Activated T-cell treated with anti-CD3 and anti-CD28 coated beads, Interleukin-2, amount 50 U/mL, for 48 hours (primary cell): ENCODE measurements at regions not wholly inside any gene's neighbourhood (a gene's known extent, or its start where the extent isn't known, plus 50 kb on each side); places are given as distances from the start of the nearest gene placed in this dataset.
"Not testable (repeated sequence)": the region's sequence is repeated elsewhere in the genome, so short reads cannot be mapped to it uniquely, and the experiment has no call there.

Experiments used
- DNase-seq, 2 experiments: peaks; one replicate each; pipeline ENCODE4 v3.0.0-alpha.2; 2020

DNA sequence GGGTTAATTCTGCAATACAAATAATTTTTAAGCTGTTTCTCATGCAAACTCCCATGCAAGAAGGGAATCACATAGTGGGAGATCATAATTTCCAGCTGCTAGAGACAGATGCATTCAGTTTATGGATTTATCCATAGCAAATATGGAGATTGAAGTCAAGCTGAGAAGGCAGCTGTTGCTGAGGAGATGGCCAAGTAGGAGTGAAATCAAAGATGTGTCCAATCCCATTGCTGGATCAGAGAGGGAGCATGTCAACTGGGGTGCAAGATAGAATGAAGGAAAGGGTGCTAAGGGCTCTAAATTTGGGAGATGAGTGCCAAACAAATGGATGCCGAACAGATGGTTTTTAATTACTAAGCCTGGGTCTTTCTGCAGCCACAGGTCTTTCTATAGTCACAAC, 504.5 kb downstream of the NFIB start:
- DNase-seq = no peak

DNA sequence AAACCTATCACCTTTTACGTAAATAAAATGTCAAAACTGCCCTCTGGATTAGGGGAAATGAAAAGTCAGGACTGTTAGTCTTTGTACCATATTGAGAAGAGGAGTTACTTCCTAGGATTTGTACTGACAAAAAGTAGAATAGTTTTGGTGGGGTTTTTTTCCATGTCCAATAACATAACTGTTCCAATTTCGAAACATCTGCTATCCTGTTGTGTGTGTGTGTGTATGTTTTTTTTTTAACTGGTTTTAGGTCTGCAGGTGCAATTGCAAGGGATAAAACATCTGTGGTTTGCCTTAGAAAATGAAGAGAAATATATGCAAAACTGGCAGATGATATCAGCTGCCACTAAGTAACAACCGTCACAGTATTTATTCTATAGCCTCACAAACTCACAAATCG, 506.8 kb downstream of the NFIB start:
- no peak for DNase-seq

DNA sequence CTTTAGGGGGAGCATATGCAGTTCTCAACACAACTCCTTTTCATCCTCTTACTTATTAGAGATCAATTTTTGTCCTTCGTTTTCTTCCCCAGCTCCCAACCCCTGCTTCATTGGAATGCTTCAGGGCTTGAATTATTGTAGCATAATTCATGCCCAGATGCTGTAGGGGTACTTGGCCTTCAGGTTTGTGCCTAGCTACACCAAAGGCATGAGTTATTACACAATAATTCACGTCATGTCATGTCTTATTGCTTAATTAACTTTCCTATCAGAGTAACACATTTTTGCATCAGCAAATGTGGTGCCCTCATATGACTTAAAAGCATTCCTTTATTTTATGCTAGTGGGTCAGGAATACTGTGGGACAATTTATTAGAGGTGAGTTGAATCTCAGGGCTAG, 507.2 kb downstream of the NFIB start:
- DNase-seq = no peak

DNA sequence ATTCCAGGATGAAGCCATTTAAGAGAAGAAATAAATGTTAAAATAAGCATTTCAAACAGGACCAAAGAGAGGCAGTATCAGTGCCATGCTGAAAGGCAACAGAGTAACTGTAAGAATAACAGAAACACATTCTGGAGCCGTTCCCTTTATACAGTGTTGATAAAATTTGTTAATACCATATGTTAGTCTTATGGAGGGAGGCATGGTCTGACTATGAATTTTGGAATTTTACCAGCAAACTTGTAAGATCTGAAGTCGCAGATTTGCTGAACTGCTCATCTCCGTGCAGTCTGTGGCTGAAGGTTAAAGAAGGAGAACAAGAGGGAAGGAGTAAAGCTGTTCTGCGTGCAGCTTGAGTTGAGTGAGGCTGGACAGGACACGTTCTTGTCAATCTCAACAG, 508.4 kb downstream of the NFIB start:
- no peak for DNase-seq

DNA sequence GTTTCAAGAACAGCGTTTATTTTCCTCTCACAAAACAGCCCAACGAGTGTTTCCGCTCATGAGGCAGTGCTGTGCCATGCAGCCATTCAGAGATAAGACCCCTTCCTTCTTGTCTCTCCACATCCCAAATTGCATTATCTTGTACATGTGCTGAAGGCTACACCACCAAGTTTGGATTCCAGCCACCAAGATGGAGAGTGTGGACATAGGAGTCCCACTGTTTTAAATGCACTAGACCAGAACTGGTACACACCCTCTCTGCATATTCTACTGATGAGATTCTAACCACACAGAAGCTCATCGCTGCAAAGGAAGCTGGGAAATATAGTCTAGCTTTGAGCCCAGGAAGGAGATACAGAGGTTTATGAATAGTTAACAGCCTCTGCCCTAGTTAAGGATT, 509.4 kb downstream of the NFIB start:
- no peak for DNase-seq

DNA sequence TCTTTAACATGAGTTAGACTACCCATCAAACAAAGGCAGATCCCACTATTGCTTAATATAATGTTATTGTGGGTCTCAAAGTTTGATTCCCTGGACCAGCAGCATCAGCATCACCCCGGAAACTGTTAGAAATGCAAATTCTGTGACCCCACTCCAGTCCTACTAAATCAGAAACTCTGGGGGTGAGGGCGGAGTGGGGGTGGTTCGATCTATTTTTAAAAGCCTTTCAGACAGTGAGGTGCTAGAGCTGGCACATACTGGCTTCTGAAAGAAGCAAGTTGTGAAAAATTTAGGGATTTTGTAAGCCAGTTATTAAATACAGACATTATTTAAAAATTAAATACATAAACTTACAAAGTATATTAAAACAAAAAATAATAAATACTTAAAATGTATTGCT, 513.2 kb downstream of the NFIB start:
- no peak for DNase-seq

DNA sequence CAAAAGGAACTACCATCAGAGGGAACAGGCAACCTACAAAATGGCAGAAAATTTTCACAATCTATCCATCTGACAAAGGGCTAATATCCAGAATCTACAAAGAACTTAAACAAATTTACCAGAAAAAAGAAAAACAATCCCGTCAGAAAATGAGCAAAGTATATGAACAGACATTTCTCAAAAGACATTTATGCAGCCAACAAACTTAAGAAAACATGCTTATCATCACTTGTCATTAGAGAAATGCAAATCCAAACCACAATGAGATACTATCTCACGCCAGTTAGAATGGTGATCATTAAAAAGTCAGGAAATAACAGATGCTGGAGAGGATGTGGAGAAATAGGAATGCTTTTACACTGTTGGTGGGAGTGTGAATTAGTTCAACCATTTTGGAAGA, 516.2 kb downstream of the NFIB start:
- not testable (repeated sequence) for DNase-seq

DNA sequence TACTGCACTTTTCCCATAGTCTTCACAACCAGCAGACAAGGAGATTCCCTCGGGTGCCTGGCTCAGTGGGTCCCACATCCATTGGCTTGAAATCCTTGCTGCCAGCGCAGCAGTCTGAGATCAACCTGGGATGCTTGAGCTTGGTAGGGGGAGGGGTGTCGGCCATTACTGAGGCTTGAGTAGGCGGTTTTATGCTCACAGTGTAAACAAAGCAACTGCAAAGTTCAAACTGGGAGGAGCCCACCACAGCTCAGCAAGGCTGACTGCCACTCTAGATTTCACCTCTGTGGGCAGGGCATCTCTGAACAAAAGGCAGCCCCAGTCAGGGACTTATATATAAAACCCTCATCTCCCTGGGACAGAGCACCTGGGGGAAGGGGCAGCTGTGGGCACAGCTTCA, 512.3 kb upstream of the MPDZ start:
- DNase-seq = no peak

DNA sequence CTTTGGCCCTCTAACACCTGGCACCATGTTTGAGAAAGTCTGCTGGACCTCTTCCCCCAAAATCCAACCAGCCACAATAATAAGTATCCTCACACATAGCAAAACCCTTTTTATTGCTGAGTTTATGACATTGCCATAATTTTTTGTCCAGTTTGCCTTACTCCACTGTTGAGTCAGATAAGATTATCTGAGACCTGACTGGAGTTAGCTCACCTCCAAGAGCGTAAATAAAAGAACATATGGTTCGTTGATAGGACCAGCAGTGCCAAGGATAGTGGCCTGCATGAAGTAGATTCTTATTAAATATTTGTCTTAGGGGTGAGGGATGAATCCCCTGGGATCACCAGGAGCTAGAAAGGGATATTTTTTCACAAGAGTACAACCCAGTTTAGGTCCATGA, 510.6 kb upstream of the MPDZ start:
- no peak for DNase-seq

DNA sequence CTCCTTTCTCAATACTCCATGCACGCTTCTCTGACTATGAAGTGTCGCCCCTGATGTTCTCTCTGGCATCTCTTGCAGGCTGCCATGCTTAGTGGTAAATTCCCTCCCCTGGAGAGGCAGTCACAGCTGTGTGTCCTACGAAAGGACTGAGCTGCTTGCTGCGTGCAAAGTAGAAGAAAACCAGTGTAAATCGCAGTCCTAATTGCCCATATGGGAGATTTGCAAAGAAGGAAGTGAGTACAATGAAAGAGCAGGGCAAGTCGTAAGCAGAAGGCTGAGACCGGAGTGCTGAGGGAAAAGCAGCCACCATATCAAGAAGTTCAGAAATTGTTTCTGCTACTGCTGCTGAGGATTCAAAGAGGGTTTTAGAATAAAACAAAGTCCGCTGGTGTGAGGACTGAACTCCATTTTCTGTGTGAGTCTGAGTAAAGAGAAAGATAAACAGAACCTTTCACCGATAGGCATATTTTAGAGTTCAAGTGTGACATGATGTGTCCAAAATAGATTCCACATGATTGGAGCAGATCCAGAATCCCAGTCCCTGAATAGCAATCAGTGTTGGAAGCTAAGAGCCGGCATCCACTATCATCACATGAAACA, 507.8 kb upstream of the MPDZ start:
- DNase-seq = no peak

DNA sequence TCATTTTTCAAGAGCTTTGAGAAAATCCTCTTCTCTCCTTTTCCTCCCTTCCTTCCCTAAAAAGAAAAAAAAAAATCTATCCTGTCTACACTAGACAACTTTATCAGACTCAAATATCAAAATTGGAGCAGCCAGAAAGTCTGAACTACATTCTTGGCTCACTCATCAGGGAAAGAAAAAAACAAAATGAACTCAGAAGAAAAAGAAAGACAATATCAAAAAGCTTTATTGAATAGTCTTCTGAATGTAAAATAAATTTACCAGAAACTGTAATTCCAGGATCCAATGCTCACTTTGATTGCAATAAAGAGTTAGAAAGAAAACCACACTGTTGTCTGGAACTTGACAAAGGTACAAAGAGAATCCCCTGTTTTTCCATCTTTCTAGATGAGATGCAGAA, 507.2 kb upstream of the MPDZ start:
- DNase-seq = no peak

DNA sequence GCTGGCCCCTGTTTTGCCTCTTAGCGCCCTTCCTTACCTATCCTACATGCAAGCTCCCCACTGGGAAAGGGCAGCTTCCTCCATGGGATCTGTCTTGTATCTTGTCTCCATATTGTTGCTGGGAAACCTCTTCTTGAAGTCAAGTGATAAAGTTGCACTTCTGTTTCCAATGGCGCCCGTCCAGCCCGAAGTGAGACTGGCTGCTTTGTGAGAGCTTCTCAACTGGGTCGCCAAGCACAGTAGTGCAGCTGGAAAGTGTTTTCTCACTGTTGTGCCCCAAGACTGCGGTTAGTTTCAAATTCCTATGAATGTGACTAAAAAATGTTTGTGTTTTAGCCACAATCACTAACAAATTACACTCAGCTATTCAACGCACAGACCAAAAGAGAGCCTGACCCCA, 506.6 kb upstream of the MPDZ start:
- no peak for DNase-seq

DNA sequence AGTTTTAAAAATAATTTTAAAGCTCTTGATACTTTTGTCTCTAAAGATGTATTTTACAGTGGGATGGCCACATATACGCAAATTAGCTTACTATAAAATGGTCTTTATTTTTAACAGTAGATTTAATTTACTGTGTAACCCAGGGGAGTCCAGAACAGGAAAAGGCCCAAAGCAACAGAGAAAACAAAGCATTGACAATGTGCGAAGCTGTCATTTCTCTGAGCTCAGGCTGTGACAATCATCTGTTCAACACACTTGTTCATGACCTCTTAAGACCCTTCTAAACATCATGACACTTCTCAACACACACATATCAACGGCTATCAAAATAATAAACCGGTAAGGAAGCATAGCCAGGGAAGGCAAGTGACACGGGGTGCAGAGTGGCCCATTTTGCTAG, 499.6 kb upstream of the MPDZ start:
- no peak for DNase-seq

DNA sequence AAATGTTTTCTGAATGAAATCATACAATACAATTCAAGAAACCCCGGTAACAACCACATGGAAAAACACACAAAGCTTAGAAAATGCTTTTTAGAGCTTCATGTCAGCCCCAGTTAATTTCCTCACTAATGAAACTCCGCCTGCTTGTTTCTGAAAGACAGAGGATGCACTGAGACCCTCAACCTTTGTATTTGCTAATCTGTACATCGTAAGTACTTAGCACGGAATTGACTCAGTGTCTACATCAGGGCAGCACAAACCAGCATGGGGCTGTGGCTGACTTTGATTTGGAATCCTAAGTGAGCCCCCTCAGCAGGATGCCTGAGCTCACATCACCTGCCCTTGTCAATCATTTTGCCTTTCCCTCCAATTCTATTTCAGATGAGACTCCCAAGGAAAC, 499.1 kb upstream of the MPDZ start:
- no peak for DNase-seq

DNA sequence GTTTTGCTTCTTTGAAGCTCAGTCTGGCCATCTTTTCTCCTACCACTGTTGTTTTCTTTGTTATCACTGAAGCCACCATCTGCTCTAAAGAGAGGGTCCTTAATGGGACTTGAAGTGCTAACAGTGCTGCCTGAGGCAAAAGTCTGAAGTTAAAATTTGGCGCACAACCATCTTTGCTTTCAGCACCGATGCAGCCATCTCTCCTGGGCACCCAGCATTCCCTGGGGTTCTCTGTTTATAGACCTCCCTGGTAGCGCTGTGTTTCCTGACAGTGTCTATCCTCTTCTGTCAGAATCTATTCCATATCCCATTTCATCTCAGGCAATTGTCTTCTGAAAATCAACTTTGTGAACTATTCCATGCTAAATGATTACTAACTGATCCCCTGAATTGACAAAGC, 491.5 kb upstream of the MPDZ start:
- DNase-seq = no peak

DNA sequence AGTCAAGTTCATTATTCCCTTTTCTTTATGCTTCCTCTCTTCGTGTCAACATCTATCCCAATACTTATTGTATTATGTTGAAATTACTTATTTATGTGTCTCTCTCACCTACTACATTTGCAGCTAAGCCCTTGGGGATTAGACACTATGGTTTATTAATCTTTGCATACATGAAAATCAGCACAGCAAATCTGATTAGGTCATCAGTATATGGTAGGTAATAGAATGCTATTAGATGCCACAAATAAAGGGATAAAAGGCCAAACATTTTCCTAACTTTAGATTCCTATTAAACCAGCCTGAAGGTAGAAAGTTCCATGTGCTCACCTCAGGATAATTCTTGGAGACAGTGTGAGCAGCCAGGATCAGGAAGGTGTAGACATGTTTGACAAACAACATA, 490.1 kb upstream of the MPDZ start:
- DNase-seq = no peak

DNA sequence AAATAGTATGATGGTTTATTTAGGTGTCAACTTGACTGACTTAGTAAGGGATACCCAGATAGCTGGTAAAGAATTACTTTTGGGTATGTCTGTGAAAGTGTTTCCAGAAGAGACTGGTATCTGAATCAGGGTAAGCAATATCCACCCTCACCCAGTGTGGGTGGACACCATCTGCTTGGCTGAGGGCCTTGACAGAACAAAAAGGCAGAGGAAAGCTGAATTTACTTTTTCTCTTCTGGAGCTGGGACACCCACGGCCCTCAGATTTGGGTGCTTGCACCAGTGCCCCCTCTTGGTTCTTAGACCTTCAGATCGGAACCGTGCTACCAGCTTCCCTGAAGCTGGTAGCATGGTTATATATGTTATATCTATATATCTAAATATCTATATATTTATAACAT, 489.5 kb upstream of the MPDZ start:
- DNase-seq = no peak

DNA sequence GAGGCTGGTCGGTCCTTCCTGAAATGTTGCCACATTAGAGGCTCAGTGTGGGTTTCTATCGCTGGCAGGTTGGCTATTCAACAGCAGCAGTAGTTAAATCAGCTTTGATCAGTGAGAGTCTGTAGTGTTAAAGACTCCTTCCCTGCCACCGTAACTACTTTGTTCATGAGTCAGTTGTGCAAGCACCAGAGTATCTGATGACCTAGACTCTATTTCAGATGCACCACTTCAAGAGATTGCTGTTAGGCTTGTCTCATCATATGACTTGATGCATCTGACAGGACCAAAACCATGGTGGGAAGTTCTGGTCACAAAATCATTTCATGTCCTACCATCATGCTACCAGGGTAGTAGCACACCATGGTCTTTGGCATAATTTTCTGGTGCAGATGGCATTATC, 482.7 kb upstream of the MPDZ start:
- no peak for DNase-seq

DNA sequence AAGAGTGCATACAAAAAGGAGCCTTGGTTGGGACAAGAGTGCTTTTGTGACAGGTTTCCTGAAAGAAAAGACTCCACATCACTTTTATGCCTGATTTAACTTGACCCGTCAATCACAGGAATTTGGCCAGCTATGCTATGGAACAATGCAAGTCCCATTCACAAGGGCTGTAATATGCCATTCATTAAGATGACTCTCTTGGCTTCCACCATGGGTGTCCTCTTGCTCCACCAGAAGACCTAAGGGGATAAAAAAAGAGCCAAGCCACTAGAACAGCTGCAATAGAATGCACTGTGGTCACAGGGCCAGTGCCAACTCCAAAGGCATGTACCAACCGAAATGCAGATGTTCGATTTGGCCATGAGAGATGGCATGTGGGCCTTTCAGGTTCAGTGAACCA, 480.1 kb upstream of the MPDZ start:
- DNase-seq = no peak

DNA sequence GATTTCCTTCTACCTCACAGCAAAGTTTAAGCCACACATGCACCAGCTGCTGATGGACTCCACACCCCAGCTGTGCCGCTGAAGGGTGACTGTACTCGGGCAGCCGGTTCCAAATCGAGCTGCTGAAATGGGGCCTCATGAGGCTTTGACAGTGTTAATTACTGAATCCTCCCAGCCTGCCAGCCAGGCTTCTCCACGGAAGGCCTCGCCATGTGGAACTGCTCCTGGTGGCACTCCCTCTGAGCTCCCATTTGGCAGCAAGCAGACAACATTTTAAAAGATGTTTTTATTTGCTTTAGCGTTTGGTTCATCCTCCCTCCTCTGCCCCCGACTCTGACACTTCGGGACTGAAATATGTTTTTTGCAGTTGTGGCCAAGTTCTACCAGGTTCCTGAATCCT, 479.4 kb upstream of the MPDZ start:
- DNase-seq = no peak

DNA sequence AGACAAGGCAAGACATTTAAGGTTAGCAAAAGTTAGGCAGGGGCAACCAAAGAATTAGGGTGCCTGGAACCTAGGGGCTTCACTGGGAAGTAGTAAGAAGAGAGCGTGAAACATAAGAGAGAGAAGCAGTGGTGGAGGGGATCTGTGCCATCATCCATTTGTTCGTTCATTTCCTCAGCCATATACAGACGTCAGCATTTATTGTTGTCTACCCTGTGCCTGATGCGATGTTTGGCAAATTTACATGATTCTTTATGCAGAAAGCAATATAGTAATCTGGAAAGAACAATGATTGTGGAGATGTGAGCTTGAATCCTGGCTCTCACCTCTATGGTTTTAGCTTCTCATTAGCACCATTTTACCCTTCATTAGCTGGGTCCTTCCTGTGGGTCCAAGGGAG, 477.5 kb upstream of the MPDZ start:
- no peak for DNase-seq

DNA sequence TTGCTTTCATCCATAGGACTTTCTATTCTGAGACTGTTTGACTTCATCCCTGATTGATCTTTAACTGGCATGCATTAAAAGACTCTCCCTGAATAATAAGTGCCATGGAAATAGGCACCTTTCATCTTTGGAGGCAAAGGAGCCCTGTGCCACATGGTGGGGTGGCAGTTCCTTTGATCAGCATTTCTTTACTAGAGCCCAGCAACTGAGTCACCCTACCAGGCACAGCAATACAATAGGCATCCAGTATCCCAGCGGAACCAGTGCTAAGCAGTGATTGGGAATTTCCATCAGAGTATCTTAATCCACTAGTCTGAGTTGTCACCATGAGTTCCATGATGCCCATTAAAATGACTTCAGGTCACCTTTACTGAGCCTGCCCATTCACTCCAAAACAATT, 476.1 kb upstream of the MPDZ start:
- no peak for DNase-seq

DNA sequence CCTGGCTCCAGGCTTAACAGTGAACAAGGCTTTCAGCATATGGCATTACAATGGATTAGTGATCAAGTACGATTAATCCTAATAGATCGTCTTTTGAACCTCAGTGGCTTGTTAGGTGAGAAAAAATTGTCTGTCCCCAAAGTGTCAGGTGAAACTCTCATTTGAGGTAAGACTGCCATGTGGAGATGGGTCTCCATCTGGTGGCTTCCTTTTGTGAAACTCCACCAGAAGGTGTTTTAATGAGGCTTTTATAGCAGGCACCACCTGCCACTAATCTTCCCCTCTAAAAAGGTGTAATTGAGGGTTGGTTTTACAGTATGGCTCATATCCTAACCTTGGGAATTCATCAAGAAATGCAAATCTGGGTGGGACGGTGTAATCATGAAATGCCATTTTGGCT, 471.1 kb upstream of the MPDZ start:
- DNase-seq = no peak

DNA sequence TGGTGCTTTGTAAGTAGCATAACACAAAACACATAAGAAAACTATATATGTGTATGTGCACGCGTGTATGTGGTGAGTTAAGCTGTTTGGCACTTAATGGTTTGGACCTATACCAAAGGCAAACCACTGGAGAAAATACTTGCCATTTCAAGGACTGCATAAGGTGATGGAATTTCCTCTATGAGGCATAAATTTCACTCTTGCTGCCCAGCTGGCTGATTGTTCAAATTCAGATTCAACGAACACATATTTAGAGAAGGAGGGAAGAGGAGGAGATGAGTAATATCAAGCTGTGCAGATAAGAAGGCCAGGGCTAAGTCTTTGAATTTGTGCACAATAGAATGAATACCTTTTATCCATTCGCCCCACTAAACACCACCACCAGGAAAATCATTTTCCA, 470.6 kb upstream of the MPDZ start:
- DNase-seq = no peak

DNA sequence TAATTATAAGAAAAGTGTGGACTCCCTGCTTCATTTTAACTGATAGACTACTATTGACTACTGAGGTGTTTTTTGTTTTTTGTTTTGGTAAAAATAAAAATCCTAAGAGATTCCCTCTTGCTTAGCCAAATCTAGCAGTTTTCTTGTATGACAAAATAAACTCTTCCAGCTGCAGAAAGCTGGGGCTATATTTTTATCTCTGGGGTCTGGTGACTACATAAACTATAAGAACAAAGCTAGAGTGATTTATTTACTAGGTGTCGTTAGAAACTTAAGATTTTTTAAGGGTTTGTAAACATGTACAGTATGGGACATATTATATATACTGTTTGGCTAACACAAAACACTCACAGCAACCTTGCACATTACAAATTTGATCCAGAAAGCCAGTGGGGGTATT, 467.4 kb upstream of the MPDZ start:
- no peak for DNase-seq

DNA sequence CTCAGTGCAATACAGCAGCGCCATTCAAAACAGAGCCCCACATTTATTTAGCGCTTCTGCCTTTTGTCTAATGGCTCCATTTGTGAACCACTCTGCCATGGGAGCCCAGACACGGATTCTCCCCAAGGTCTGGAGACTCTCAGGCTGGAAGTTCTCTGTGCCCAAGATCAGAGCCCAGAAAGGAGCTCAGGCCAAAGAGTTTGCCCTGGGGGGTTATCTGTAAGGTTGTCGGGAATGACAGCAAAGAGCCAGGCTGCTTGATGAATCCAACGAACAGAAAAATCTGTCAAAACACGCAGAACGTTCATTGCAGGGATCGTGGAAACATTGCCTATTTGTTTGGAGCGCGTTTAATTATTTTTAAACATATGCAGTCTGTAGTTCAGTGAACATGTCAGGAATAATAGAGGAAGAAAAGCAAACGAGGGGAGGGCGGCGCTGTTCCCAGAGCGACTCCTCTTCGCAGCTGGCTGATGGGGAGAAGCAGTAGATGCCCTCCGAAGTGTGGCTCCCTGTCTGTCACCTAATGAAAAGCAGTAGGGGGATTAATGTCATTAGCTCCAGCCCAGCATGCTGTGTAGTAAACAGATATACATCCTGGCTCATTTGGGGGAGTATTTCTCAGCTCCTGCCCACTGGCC, 464.9 kb upstream of the MPDZ start:
- no peak for DNase-seq
